Stimulated activated CD4-positive, alpha-beta T cell treated with anti-CD3 and anti-CD28 coated beads, Interleukin-12 subunit alpha, Interleukin-12 subunit beta, amount 100 ng/mL, for 24 hours (primary cell): ENCODE measurements at regions not wholly inside any gene's neighbourhood (a gene's known extent, or its start where the extent isn't known, plus 50 kb on each side); places are given as distances from the start of the nearest gene placed in this dataset.

Source experiments
- DNase-seq, 2 experiments: peaks; one replicate each; pipeline ENCODE4 v3.0.0-alpha.2; 2020; ENCODE audit warnings: low read depth in 2 of 2

- no peak for DNase-seq
Measured at GRCh38 chr2:82526277-82526676, 1932.8 kb downstream of the SUCLG1 start.

GRCh38 chr2:82525744-82526143 lies 1933.3 kb downstream of the SUCLG1 start:
- DNase-seq: no peak

- DNase-seq: no peak
Measured at GRCh38 chr2:82524826-82525225, 1934.3 kb downstream of the SUCLG1 start.

GRCh38 chr2:82511894-82512293 lies 1947.2 kb downstream of the SUCLG1 start:
- DNase-seq: no peak

- DNase-seq: no peak
Measured at GRCh38 chr2:82508702-82509101, 1950.4 kb downstream of the SUCLG1 start.

GRCh38 chr2:82507657-82508056 lies 1951.4 kb downstream of the SUCLG1 start:
- DNase-seq: no peak

GRCh38 chr2:82501217-82501616 lies 1957.9 kb downstream of the SUCLG1 start:
- no peak for DNase-seq

- no peak for DNase-seq
Measured at GRCh38 chr2:82498777-82499443, 1960.2 kb downstream of the SUCLG1 start.

GRCh38 chr2:82494739-82495138 lies 1964.3 kb downstream of the SUCLG1 start:
- DNase-seq: no peak

GRCh38 chr2:82491591-82491990 lies 1967.5 kb downstream of the SUCLG1 start:
- no peak for DNase-seq

- DNase-seq: no peak
Measured at GRCh38 chr2:82487354-82487753, 1971.7 kb downstream of the SUCLG1 start.

- DNase-seq: no peak
Measured at GRCh38 chr2:82485701-82486100, 1973.4 kb downstream of the SUCLG1 start.

GRCh38 chr2:82481207-82481606 lies 1977.9 kb downstream of the SUCLG1 start:
- no peak for DNase-seq

- DNase-seq: no peak
Measured at GRCh38 chr2:82478641-82479040, 1980.4 kb downstream of the SUCLG1 start.

GRCh38 chr2:82476094-82476493 lies 1983.0 kb downstream of the SUCLG1 start:
- DNase-seq: no peak

- DNase-seq: no peak
Measured at GRCh38 chr2:82428251-82428650, 2030.8 kb downstream of the SUCLG1 start.

- no peak for DNase-seq
Measured at GRCh38 chr2:82412021-82412420, 2047.1 kb downstream of the SUCLG1 start.

GRCh38 chr2:82411071-82411470 lies 2048.0 kb downstream of the SUCLG1 start:
- no peak for DNase-seq

- DNase-seq: no peak
Measured at GRCh38 chr2:82395531-82395930, 2063.5 kb downstream of the SUCLG1 start.

- DNase-seq: no peak
Measured at GRCh38 chr2:82391386-82391785, 2067.7 kb downstream of the SUCLG1 start.

- no peak for DNase-seq
Measured at GRCh38 chr2:82355622-82356021, 2051.1 kb upstream of the LRRTM1 start.

GRCh38 chr2:82345910-82346309 lies 2041.4 kb upstream of the LRRTM1 start:
- no peak for DNase-seq

- no peak for DNase-seq
Measured at GRCh38 chr2:82344670-82345069, 2040.1 kb upstream of the LRRTM1 start.

GRCh38 chr2:82342356-82342755 lies 2037.8 kb upstream of the LRRTM1 start:
- DNase-seq: no peak
